ENCODE measurements at regions not wholly inside any gene's neighbourhood (a gene's known extent, or its start where the extent isn't known, plus 50 kb on each side); places are given as distances from the start of the nearest gene placed in this dataset.

DNA sequence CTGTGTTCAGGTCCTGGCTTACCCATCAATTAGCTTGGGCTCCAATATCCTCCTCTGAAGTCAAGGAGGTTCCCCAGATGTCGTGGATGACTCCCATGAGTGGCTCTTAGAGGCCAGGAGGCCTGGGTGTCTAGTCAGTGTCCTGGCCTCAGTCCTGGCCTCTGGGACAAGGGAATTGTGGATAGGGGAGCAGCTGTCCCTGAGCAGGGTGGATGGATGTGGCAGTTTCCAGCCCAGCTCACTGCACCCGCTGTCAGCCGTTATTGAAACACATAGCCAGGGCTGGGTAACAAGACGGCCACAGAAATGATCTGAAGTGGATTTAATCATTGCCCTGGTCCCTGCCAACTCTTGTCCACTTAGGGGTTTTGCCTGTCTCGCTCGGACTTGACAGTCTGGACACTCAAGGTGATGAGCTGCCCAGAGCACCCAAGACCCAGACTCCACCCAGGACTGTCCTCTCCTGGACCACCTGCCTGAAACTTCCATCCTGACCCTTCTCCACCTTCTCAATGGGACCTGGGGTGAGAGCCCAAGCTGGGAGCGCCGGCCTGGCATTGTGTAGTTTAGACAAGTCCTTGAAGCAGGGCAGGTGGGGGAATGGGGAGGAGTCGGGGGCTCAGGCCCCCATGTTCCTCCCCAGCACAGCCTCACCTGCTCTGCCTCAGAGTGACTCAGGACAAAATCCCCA, 182.1 kb upstream of the SDK2 start:
- no peaks in the 10 kb centered on the region for H3K36me3 ChIP-seq (replicated peaks; ENCODE audit: low read depth, low read length)
- no peak for TF ChIP-seq CTCF (IDR thresholded peaks at IDR 0.05; ENCODE audit: low read depth, low read length)
- TF ChIP-seq EZH2phosphoT487 (IDR thresholded peaks at IDR 0.05; ENCODE audit: low read depth) = no peak
- no peak overlapping the region for H3K4me3 ChIP-seq (ENCODE audit: low read length)
- H3K9ac ChIP-seq (ENCODE audit: low read length) = no peak overlapping the region
- no peaks in the 10 kb centered on the region for H3K4me1 ChIP-seq (ENCODE audit: low read length)
- H4K20me1 ChIP-seq (ENCODE audit: insufficient read depth, low read length) = no peaks in the 10 kb centered on the region
- no peaks in the 10 kb centered on the region for H3K27me3 ChIP-seq (ENCODE audit: low read depth, low read length)
- H3K9me3 ChIP-seq (ENCODE audit: insufficient read depth, low read length) = no peaks in the 10 kb centered on the region
- no peak overlapping the region for H2AFZ ChIP-seq (ENCODE audit: low read depth, low read length)
- no peak overlapping the region for H3K4me2 ChIP-seq (ENCODE audit: low read length)
- no peaks in the 10 kb centered on the region for H3K79me2 ChIP-seq (ENCODE audit: low read length)
- H3K27ac ChIP-seq (ENCODE audit: low read length) = no peak overlapping the region

- no peaks in the 10 kb centered on the region for H3K27me3 ChIP-seq (ENCODE audit: low read depth, low read length)
- TF ChIP-seq EZH2phosphoT487 (IDR thresholded peaks at IDR 0.05; ENCODE audit: low read depth) (no peak), CTCF (IDR thresholded peaks at IDR 0.05; ENCODE audit: low read depth, low read length) (no peak)
- no peak overlapping the region for H3K4me2 ChIP-seq (ENCODE audit: low read length)
- H4K20me1 ChIP-seq (ENCODE audit: insufficient read depth, low read length) = no peaks in the 10 kb centered on the region
- no peak overlapping the region for H2AFZ ChIP-seq (ENCODE audit: low read depth, low read length)
- H3K27ac ChIP-seq (ENCODE audit: low read length) = no peak overlapping the region
- no peaks in the 10 kb centered on the region for H3K9me3 ChIP-seq (ENCODE audit: insufficient read depth, low read length)
- H3K4me1 ChIP-seq (ENCODE audit: low read length) = no peaks in the 10 kb centered on the region
- no peaks in the 10 kb centered on the region for H3K79me2 ChIP-seq (ENCODE audit: low read length)
- H3K36me3 ChIP-seq (replicated peaks; ENCODE audit: low read depth, low read length) = no peaks in the 10 kb centered on the region
- no peak overlapping the region for H3K9ac ChIP-seq (ENCODE audit: low read length)
- H3K4me3 ChIP-seq (ENCODE audit: low read length) = no peak overlapping the region
These were observed 182.6 kb upstream of the SDK2 start for GRCh38 chr17:73826872-73827228.

GRCh38 chr17:73827627-73828291, 183.5 kb upstream of the SDK2 start:
- no peaks in the 10 kb centered on the region for H3K36me3 ChIP-seq (replicated peaks; ENCODE audit: low read depth, low read length)

More at GRCh38 chr17:73827627-73828291, 183.5 kb upstream of the SDK2 start:
- TF ChIP-seq EZH2phosphoT487 (IDR thresholded peaks at IDR 0.05; ENCODE audit: low read depth) (no peak), CTCF (IDR thresholded peaks at IDR 0.05; ENCODE audit: low read depth, low read length) (no peak)
- Histone ChIP-seq H3K27ac (ENCODE audit: low read length) (no peak overlapping the region), H3K27me3 (ENCODE audit: low read depth, low read length) (no peaks in the 10 kb centered on the region), H3K9me3 (ENCODE audit: insufficient read depth, low read length) (no peaks in the 10 kb centered on the region), H2AFZ (ENCODE audit: low read depth, low read length) (no peak overlapping the region), H3K4me1 (ENCODE audit: low read length) (no peaks in the 10 kb centered on the region), H4K20me1 (ENCODE audit: insufficient read depth, low read length) (no peaks in the 10 kb centered on the region), H3K9ac (ENCODE audit: low read length) (no peak overlapping the region), H3K4me3 (ENCODE audit: low read length) (no peak overlapping the region), H3K4me2 (ENCODE audit: low read length) (no peak overlapping the region), H3K79me2 (ENCODE audit: low read length) (no peaks in the 10 kb centered on the region)

All from OCI-LY3 (cell line).